Choroid plexus epithelial cell (primary cell): ENCODE measurements at regions not wholly inside any gene's neighbourhood (a gene's known extent, or its start where the extent isn't known, plus 50 kb on each side); places are given as distances from the start of the nearest gene placed in this dataset.

ENCODE experiments used
- DNase-seq: peaks from one replicate; pipeline ENCODE4 v3.0.0-alpha.2; 2010; ENCODE audit warnings: low read depth
- H3K4me3 ChIP-seq: 2 replicates; pipeline ENCODE4 v1.5.1; 2011; ENCODE audit warnings: low read depth, mild to moderate bottlenecking, control low read depth, low read length, moderate library complexity
- CTCF ChIP-seq: conservative IDR thresholded peaks from 2 replicates; pipeline ENCODE4 v1.5.1; 2011; ENCODE audit warnings: low read depth, mild to moderate bottlenecking, control low read depth, inconsistent platforms, low read length, moderate library complexity

- TF ChIP-seq CTCF: no peak
Measured at GRCh38 chr6:164528539-164528938, 780.9 kb downstream of the C6orf118 start.

GRCh38 chr6:164523087-164523654, 786.2 kb downstream of the C6orf118 start:
- no peak for DNase-seq
- no peak for TF ChIP-seq CTCF
- no peak overlapping the region for H3K4me3 ChIP-seq

More at GRCh38 chr6:164528539-164528938, 780.9 kb downstream of the C6orf118 start:
- H3K4me3 ChIP-seq: no peak overlapping the region
- DNase-seq: no peak

GRCh38 chr6:164520916-164521315, 788.5 kb downstream of the C6orf118 start:
- no peak overlapping the region for H3K4me3 ChIP-seq
- DNase-seq: no peak
- TF ChIP-seq CTCF: no peak

- H3K4me3 ChIP-seq: no peak overlapping the region
- no peak for TF ChIP-seq CTCF
- no peak for DNase-seq
Measured at GRCh38 chr6:164507206-164507940, 802.0 kb downstream of the C6orf118 start.

- TF ChIP-seq CTCF: no peak
- DNase-seq: no peak
- H3K4me3 ChIP-seq: no peak overlapping the region
Measured at GRCh38 chr6:164505425-164505824, 804.0 kb downstream of the C6orf118 start.

- no peak for TF ChIP-seq CTCF
- no peak overlapping the region for H3K4me3 ChIP-seq
- DNase-seq: no peak
Measured at GRCh38 chr6:164502833-164503232, 806.6 kb downstream of the C6orf118 start.

GRCh38 chr6:164495882-164496495, 813.4 kb downstream of the C6orf118 start:
- DNase-seq: no peak
- no peak for TF ChIP-seq CTCF
- no peak overlapping the region for H3K4me3 ChIP-seq
